Lower leg skin (tissue), 4 donors: ENCODE measurements at regions not wholly inside any gene's neighbourhood (a gene's known extent, or its start where the extent isn't known, plus 50 kb on each side); places are given as distances from the start of the nearest gene placed in this dataset.

ENCODE experiments used
- DNase-seq, 2 donors: peaks; one replicate each; pipeline ENCODE4 v3.0.0-alpha.2; 2019; ENCODE audit warnings: low spot score in 2 of 2
- H3K4me3 ChIP-seq: fragments of 200-600 bp; sonication (generic); 2 replicates; pipeline ENCODE4 v1.5.1; 2017; ENCODE audit warnings: mild to moderate bottlenecking, low read depth; ENCODE audit not compliant: poor library complexity, severe bottlenecking
- POLR2A ChIP-seq, 2 donors: fragments of 450-650 bp; IDR thresholded peaks; one replicate each; pipeline ENCODE4 v1.6.1; 2016 to 2017; ENCODE audit warnings: antibody characterized with exemption in 2 of 2, mild to moderate bottlenecking in 1 of 2, moderate library complexity in 1 of 2
- WGBS, 2 donors: methylation state at CpG; one replicate each; pipeline ENCODE4 v1.1.5; 2018; 5-methylcytosine and 5-hydroxymethylcytosine counted together
- intact Hi-C: fragments of 100-400 bp; cut with DNase I; formaldehyde crosslinking; loops from one replicate; pipeline ENCODE4 v1.15.0; 2023; ENCODE audit warnings: low total_unique reads
- TF ChIP-seq, protein P1 (sequence below), 3 donors: fragments of 450-650 bp; IDR thresholded peaks; one replicate each; pipeline ENCODE4 v1.5.1; 2016; ENCODE audit warnings: antibody characterized with exemption in 3 of 3, mild to moderate bottlenecking in 3 of 3, moderate library complexity in 2 of 3

DNA sequence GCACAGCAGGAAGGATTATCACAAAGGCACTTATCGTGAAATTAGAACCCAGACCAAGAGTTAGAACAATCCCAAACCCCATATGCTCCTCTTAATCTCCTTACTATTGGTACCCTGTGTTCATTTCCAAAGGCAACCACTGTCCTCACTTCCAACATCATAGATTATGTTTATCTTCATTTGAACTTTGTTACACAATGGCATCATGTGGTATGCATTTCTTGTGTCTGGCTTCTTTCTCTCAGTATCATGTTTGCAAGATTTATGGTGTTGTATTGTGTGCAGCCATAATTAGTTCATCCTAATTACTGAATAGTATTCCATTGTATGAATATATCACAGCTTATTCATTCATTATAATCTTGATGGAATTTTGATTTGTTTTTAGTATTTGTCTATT, 124.6 kb upstream of the SEC61G start:
- DNase-seq: no peak
- intact Hi-C loops: no loop called here
- WGBS, 2 donors: 83 to 84% methylated on average over 1 of the region's 1 CpG
- TF ChIP-seq, protein P1, sequence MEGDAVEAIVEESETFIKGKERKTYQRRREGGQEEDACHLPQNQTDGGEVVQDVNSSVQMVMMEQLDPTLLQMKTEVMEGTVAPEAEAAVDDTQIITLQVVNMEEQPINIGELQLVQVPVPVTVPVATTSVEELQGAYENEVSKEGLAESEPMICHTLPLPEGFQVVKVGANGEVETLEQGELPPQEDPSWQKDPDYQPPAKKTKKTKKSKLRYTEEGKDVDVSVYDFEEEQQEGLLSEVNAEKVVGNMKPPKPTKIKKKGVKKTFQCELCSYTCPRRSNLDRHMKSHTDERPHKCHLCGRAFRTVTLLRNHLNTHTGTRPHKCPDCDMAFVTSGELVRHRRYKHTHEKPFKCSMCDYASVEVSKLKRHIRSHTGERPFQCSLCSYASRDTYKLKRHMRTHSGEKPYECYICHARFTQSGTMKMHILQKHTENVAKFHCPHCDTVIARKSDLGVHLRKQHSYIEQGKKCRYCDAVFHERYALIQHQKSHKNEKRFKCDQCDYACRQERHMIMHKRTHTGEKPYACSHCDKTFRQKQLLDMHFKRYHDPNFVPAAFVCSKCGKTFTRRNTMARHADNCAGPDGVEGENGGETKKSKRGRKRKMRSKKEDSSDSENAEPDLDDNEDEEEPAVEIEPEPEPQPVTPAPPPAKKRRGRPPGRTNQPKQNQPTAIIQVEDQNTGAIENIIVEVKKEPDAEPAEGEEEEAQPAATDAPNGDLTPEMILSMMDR (IDR thresholded peaks at IDR 0.05): no peak
- no peak for TF ChIP-seq POLR2A (IDR thresholded peaks at IDR 0.05)
- no peak overlapping the region for H3K4me3 ChIP-seq

DNA sequence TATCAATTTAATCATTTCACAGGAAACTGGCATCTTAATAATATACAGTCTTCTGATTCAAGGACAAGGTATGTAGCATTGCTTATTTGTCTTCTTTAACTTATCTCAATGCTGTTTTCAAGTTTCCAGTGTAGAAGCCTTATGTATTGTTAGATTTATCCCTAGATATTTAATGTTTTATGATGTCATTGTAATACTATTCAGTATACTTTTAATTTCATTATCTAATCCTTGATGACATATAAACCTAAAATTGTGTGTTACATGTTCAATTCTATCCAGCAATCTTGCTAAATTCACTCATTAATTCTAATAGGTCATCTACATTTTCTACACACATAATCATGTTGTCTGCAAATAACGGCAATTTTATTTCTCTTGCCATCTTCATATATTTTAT, 126.3 kb upstream of the SEC61G start:
- 98 to 100% methylated on average over 1 of the region's 1 CpG for WGBS, 2 donors
- no peak for DNase-seq
- intact Hi-C loops: no loop called here
- no peak overlapping the region for H3K4me3 ChIP-seq
- TF ChIP-seq POLR2A (IDR thresholded peaks at IDR 0.05): no peak
- TF ChIP-seq, protein P1 (IDR thresholded peaks at IDR 0.05): no peak

DNA sequence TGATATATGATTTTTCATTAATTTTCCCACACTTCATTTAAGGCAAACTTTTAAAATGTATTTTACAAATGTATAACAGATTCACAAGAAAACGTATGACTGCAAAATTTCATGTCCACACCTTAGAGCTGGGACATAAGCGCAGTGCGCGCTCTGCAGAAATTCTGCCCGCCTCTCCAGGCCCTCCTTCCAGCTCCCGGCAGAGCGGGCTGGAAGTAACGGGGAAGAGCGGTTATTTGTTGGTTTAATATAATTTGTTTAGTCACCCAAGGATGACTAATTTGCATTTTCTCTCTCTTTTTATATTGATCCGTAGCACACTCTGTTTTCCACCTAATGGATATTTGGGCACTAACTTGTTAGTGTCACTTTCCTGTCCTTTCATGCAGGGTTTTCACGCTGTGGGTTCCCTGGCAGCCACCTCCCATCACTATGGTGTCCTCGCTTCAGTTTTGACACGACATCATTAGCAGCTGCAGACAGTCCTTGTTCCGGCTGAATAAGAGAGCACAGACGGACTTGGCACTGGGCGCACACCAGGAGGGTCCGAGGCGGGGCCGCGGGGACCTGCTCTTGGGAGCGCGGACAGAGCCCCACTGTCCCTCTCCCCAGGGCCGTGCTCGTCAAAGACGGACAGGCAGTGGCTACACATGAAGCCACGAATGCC, 129.2 kb upstream of the SEC61G start:
- peak overlapping the region; percentile 6 for H3K4me3 ChIP-seq
- 34 to 38% methylated on average over 26 of the region's 26 CpGs for WGBS, 2 donors
- no peak for TF ChIP-seq POLR2A (IDR thresholded peaks at IDR 0.05)
- TF ChIP-seq, protein P1 (IDR thresholded peaks at IDR 0.05): no peak
- DNase-seq: no peak
- intact Hi-C loops: no loop called here

DNA sequence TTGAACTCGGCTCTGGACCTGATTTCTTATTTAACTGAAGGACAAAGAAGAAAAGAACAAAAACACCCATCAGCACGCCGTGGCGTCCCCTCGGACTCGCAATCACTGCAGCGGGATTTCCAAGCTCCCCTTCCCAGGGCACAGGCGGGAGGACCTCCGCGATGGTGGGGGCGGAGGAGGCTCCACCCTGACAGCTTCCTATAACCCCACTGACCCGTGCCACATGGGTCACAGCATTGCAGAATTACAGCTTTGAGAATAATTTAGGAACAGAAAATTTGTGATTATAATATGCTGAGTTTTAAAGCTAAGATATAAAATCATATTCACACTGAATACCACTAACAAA, 129.7 kb upstream of the SEC61G start:
- 22 to 23% methylated on average over 12 of the region's 12 CpGs for WGBS, 2 donors
- TF ChIP-seq, protein P1 (IDR thresholded peaks at IDR 0.05): no peak
- no peak for TF ChIP-seq POLR2A (IDR thresholded peaks at IDR 0.05)
- DNase-seq: no peak
- H3K4me3 ChIP-seq: peak overlapping the region; percentile 6
- intact Hi-C loops: no loop called here

DNA sequence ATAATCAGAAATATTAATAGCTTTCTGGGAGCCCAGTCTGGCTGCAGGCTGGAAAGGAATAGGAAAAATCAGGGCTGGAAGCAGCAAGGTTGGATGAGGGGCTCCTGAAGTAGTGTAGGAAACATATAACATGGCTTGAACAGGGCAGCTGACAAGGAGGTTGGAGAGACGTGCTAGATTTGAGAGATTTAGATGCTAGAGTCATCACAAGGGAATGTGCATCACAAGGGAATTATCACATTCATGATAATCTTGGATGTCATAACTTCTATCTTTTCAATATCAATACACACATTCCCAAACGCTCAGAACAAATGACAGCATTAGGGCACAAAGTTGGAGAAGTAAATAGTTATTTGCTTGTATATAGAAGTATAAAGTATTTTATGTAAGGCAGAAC, 120.9 kb upstream of the EGFR start:
- intact Hi-C loops: no loop called here
- WGBS, 2 donors: 43% methylated on average over 2 of the region's 2 CpGs
- no peak for DNase-seq
- no peak for TF ChIP-seq POLR2A (IDR thresholded peaks at IDR 0.05)
- TF ChIP-seq, protein P1 (IDR thresholded peaks at IDR 0.05): no peak
- H3K4me3 ChIP-seq: no peak overlapping the region
